Activated naive CD4-positive, alpha-beta T cell treated with anti-CD3 and anti-CD28 coated beads, Interleukin-2, amount 50 U/mL, for 24 hours (primary cell): ENCODE measurements at regions not wholly inside any gene's neighbourhood (a gene's known extent, or its start where the extent isn't known, plus 50 kb on each side); places are given as distances from the start of the nearest gene placed in this dataset.
"Not testable (repeated sequence)": the region's sequence is repeated elsewhere in the genome, so short reads cannot be mapped to it uniquely, and the experiment has no call there.

ENCODE experiments used
- H3K27ac Mint-ChIP-seq: one replicate; pipeline ENCODE4 v1.8.0; 2021; ENCODE audit warnings: mild to moderate bottlenecking, mixed read lengths
- H3K27me3 Mint-ChIP-seq: one replicate; pipeline ENCODE4 v1.8.0; 2021; ENCODE audit warnings: mixed read lengths
- H3K36me3 Mint-ChIP-seq: one replicate; pipeline ENCODE4 v1.8.0; 2021; ENCODE audit warnings: mixed read lengths
- H3K4me1 Mint-ChIP-seq: one replicate; pipeline ENCODE4 v1.8.0; 2021; ENCODE audit warnings: mixed read lengths
- H3K4me3 Mint-ChIP-seq: one replicate; pipeline ENCODE4 v1.8.0; 2021; ENCODE audit warnings: mild to moderate bottlenecking, mixed read lengths
- H3K9me3 Mint-ChIP-seq: one replicate; pipeline ENCODE4 v1.8.0; 2021; ENCODE audit warnings: mixed read lengths

- H3K9me3 Mint-ChIP-seq = no peaks in the 10 kb centered on the region
- H3K36me3 Mint-ChIP-seq = no peaks in the 10 kb centered on the region
- no peak overlapping the region for H3K4me3 Mint-ChIP-seq
- H3K27ac Mint-ChIP-seq = no peak overlapping the region
- no peaks in the 10 kb centered on the region for H3K4me1 Mint-ChIP-seq
- H3K27me3 Mint-ChIP-seq = no peaks in the 10 kb centered on the region
These were observed 55.1 kb downstream of the TTC6 start for GRCh38 chr14:37650356-37651037.

- Mint-ChIP-seq H3K4me3 (no peak overlapping the region), H3K4me1 (no peaks in the 10 kb centered on the region), H3K27ac (no peak overlapping the region), H3K36me3 (no peaks in the 10 kb centered on the region), H3K9me3 (peaks cover 4% of the 10 kb centered on the region), H3K27me3 (no peaks in the 10 kb centered on the region)
These were observed 56.6 kb downstream of the TTC6 start for GRCh38 chr14:37652042-37652441.

- H3K4me1 Mint-ChIP-seq = no peaks in the 10 kb centered on the region
These were observed 60.0 kb downstream of the TTC6 start for GRCh38 chr14:37655418-37655817.

GRCh38 chr14:37658156-37658555 lies 62.7 kb downstream of the TTC6 start:
- no peaks in the 10 kb centered on the region for H3K4me1 Mint-ChIP-seq
- no peak overlapping the region for H3K27ac Mint-ChIP-seq
- no peak overlapping the region for H3K4me3 Mint-ChIP-seq
- peaks cover 9% of the 10 kb centered on the region for H3K9me3 Mint-ChIP-seq
- H3K36me3 Mint-ChIP-seq = no peaks in the 10 kb centered on the region
- no peaks in the 10 kb centered on the region for H3K27me3 Mint-ChIP-seq

More at GRCh38 chr14:37655418-37655817, 60.0 kb downstream of the TTC6 start:
- no peaks in the 10 kb centered on the region for H3K27me3 Mint-ChIP-seq
- no peak overlapping the region for H3K4me3 Mint-ChIP-seq
- H3K27ac Mint-ChIP-seq = no peak overlapping the region
- peaks cover 4% of the 10 kb centered on the region for H3K9me3 Mint-ChIP-seq
- H3K36me3 Mint-ChIP-seq = no peaks in the 10 kb centered on the region

DNA sequence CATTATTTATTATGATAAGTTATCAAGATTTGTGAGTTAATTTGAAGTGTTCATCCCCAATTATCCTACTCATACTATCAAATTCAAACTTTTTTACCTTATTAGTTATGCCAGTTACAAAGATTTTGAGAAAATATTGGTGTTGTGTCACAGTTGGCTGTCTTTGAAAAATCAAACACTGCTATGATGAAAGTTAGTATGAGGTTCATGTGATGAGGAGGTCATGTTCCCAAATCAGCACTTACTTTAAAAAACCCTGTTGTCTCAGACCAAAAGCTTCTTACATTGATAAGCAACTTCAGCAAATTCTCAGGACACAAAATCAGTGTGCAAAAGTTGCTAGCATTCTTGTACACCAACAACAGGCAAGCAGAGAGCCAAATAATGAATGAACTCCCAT lies 68.1 kb downstream of the TTC6 start:
- Mint-ChIP-seq H3K27ac (no peak overlapping the region), H3K27me3 (no peaks in the 10 kb centered on the region), H3K9me3 (peaks cover 5% of the 10 kb centered on the region), H3K4me3 (no peak overlapping the region), H3K36me3 (no peaks in the 10 kb centered on the region), H3K4me1 (no peaks in the 10 kb centered on the region)

DNA sequence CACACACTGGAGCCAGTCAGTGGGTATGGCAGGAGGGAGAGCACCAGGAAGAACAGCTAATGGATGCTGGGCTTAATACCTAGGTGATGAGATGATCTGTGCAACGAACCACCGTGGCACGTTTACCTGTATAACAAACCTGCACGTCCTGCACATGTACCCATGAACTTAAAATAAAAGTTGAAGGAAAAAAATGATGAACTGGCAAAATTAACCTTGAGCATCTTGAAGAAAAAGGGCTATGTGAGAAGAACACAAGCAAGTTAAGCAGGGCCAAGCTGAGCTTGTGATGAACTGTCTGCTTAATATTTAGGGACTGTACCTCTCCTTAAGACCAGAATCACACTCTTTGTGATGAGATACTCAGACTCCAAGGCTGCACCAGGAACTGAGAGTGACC lies 70.0 kb downstream of the TTC6 start:
- Mint-ChIP-seq H3K27me3 (no peaks in the 10 kb centered on the region), H3K36me3 (no peaks in the 10 kb centered on the region), H3K4me3 (no peak overlapping the region), H3K27ac (no peak overlapping the region), H3K4me1 (no peaks in the 10 kb centered on the region), H3K9me3 (peaks cover 5% of the 10 kb centered on the region)

- Mint-ChIP-seq H3K4me3 (no peak overlapping the region), H3K36me3 (no peaks in the 10 kb centered on the region), H3K27me3 (no peaks in the 10 kb centered on the region), H3K9me3 (peaks cover 5% of the 10 kb centered on the region), H3K27ac (no peak overlapping the region), H3K4me1 (no peaks in the 10 kb centered on the region)
These were observed 70.5 kb downstream of the TTC6 start for GRCh38 chr14:37665951-37666350.

- Mint-ChIP-seq H3K27me3 (no peaks in the 10 kb centered on the region), H3K4me1 (no peaks in the 10 kb centered on the region), H3K4me3 (no peak overlapping the region), H3K27ac (no peak overlapping the region), H3K36me3 (no peaks in the 10 kb centered on the region), H3K9me3 (no peaks in the 10 kb centered on the region)
These were observed 73.2 kb downstream of the TTC6 start for GRCh38 chr14:37668646-37669045.

- Mint-ChIP-seq H3K4me1 (no peaks in the 10 kb centered on the region), H3K27me3 (no peaks in the 10 kb centered on the region), H3K27ac (no peak overlapping the region), H3K36me3 (no peaks in the 10 kb centered on the region), H3K9me3 (no peaks in the 10 kb centered on the region), H3K4me3 (no peak overlapping the region)
These were observed 73.8 kb downstream of the TTC6 start for GRCh38 chr14:37669242-37669641.

GRCh38 chr14:37673439-37673838 lies 78.0 kb downstream of the TTC6 start:
- H3K27ac Mint-ChIP-seq = no peak overlapping the region
- H3K9me3 Mint-ChIP-seq = peaks cover 8% of the 10 kb centered on the region
- no peak overlapping the region for H3K4me3 Mint-ChIP-seq
- H3K36me3 Mint-ChIP-seq = no peaks in the 10 kb centered on the region
- no peaks in the 10 kb centered on the region for H3K27me3 Mint-ChIP-seq
- no peaks in the 10 kb centered on the region for H3K4me1 Mint-ChIP-seq

- H3K4me3 Mint-ChIP-seq = no peak overlapping the region
- H3K27ac Mint-ChIP-seq = no peak overlapping the region
- peaks cover 8% of the 10 kb centered on the region for H3K9me3 Mint-ChIP-seq
- no peaks in the 10 kb centered on the region for H3K27me3 Mint-ChIP-seq
- H3K4me1 Mint-ChIP-seq = no peaks in the 10 kb centered on the region
- no peaks in the 10 kb centered on the region for H3K36me3 Mint-ChIP-seq
These were observed 83.5 kb downstream of the TTC6 start for GRCh38 chr14:37678916-37679315.

DNA sequence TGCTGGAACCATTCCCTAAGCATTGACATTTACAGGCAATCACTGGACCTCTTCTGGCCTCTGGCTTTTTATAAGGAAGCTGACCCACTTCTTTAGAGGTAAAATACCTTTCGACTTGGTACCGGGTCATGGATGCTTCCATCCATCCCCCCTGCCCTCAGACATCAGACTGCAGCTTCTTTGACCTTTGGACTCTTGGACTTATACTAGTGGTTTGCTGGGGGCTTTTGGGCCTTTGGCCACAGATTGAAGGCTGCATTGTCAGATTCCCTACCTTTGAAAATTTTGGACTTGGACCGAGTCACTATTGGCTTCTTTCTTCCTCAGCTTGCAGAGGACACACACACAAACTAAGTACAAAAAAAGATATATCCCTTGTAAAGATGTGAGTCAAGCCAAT lies 86.1 kb downstream of the TTC6 start:
- no peaks in the 10 kb centered on the region for H3K36me3 Mint-ChIP-seq
- H3K27ac Mint-ChIP-seq = no peak overlapping the region
- no peaks in the 10 kb centered on the region for H3K4me1 Mint-ChIP-seq
- peaks cover 9% of the 10 kb centered on the region for H3K9me3 Mint-ChIP-seq
- H3K4me3 Mint-ChIP-seq = no peak overlapping the region
- H3K27me3 Mint-ChIP-seq = peaks cover 2% of the 10 kb centered on the region

DNA sequence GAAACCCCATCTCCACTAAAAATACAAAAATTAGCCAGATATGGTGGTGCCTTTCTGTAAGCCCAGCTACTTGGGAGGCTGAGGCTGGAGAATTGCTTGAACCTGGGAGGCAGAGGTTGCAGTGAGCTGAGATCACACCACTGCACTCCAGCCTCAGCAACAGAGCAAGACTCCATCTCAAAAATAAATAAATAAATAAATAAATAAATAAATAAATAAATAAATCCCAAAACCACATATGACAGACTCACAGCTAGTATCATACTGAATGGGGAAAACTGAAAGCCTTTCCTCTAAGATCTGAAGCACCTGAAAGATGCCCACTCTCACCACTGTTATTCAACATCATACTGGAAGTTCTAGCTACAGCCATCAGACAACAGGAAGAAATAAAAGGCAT lies 97.3 kb downstream of the TTC6 start:
- H3K27me3 Mint-ChIP-seq, H3K36me3 Mint-ChIP-seq, H3K27ac Mint-ChIP-seq, H3K4me1 Mint-ChIP-seq, H3K4me3 Mint-ChIP-seq: not testable (repeated sequence)
- H3K9me3 Mint-ChIP-seq = peaks cover 31% of the 10 kb centered on the region

DNA sequence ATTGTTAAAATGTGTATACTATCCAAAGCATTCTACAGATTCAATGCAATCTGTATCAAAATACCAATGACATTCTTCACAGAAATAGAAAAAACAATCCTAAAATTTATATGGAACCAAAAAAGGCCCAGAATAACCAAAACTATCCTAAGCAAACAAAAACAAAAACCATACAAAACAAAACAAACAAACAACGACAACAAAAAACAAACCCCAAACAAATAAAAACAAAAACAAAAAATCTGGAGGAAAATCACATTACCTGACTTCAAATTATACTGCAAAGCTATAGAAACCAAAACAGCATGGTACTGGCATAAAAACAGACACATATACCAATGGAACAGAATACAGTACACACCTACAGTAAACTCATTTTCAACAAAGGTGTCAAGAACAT lies 98.0 kb downstream of the TTC6 start:
- H3K27ac Mint-ChIP-seq, H3K4me1 Mint-ChIP-seq, H3K27me3 Mint-ChIP-seq, H3K4me3 Mint-ChIP-seq, H3K36me3 Mint-ChIP-seq: not testable (repeated sequence)
- H3K9me3 Mint-ChIP-seq = peaks cover 31% of the 10 kb centered on the region

- peaks cover 30% of the 10 kb centered on the region for H3K9me3 Mint-ChIP-seq
- H3K4me3 Mint-ChIP-seq = no peak overlapping the region
- H3K27me3 Mint-ChIP-seq = no peaks in the 10 kb centered on the region
- no peaks in the 10 kb centered on the region for H3K36me3 Mint-ChIP-seq
- no peaks in the 10 kb centered on the region for H3K4me1 Mint-ChIP-seq
- no peak overlapping the region for H3K27ac Mint-ChIP-seq
These were observed 100.4 kb downstream of the TTC6 start for GRCh38 chr14:37695866-37696265.

GRCh38 chr14:37697489-37698121 lies 102.2 kb downstream of the TTC6 start:
- no peaks in the 10 kb centered on the region for H3K27me3 Mint-ChIP-seq
- no peaks in the 10 kb centered on the region for H3K36me3 Mint-ChIP-seq
- no peak overlapping the region for H3K4me3 Mint-ChIP-seq
- H3K27ac Mint-ChIP-seq = no peak overlapping the region
- peaks cover 24% of the 10 kb centered on the region for H3K9me3 Mint-ChIP-seq
- no peaks in the 10 kb centered on the region for H3K4me1 Mint-ChIP-seq
